Islet of Langerhans (tissue), 1 donor: ENCODE measurements at regions not wholly inside any gene's neighbourhood (a gene's known extent, or its start where the extent isn't known, plus 50 kb on each side); places are given as distances from the start of the nearest gene placed in this dataset.
"Not testable (repeated sequence)": the region's sequence is repeated elsewhere in the genome, so short reads cannot be mapped to it uniquely, and the experiment has no call there.

Experiments
- FAIRE-seq: peaks from one replicate; lab custom pipeline; 2011; peaks lifted over from hg19 to GRCh38; lab: Jason Lieb, UNC

GRCh38 chr4:164326056-164326455 lies 427.9 kb upstream of the SMIM31 start:
- FAIRE-seq, result no peak

DNA sequence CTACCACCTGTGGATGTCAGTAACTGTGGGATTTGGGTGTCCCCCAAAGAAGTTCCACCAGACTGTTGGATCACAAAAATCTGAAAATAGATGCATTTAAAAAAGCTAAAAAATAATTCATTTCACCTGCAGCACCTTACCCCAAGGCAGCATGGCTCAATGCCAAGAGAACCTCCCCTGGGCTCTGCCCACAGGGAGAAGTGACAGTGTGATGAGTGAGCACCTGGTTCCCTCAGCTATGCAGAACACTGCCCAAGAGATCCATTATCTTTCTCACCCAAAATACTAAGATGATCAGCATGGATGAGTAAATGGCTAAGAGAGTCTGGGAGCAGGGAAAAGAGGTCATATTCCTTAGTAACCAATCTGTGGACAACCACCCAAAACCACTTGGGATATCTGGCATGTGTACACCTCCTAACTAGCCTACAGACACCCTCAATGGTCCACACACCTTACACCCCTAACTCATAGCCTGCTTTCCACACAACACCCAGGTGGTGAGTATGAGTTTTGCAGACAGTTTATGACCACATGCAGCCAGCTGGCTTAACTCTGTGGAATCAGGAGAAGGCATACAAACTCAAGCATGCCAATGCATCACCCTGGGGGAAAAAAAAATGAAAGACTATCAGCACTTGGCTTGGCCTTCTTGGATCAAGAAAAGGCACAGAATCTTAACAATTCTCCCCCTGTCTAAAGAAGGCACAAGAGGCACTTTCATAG lies 416.5 kb upstream of the SMIM31 start:
- FAIRE-seq, result no peak

- no peak for FAIRE-seq
Measured at GRCh38 chr4:164343472-164343976, 410.4 kb upstream of the SMIM31 start.

- no peak for FAIRE-seq
Measured at GRCh38 chr4:164345756-164346155, 408.2 kb upstream of the SMIM31 start.

- no peak for FAIRE-seq
Measured at GRCh38 chr4:164350061-164350460, 403.9 kb upstream of the SMIM31 start.

DNA sequence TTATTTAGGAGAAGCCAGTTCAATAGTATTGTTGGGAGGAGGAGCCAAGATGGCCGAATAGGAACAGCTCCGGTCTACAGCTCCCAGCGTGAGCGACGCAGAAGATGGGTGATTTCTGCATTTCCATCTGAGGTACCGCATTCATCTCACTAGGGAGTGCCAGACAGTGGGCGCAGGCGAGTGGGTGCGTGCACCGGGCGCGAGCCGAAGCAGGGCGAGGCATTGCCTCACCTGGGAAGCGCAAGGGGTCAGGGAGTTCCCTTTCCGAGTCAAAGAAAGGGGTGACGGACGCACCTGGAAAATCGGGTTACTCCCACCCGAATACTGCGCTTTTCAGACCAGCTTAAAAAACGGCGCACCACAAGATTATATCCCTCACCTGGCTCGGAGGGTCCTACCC lies 403.2 kb upstream of the SMIM31 start:
- FAIRE-seq, result not testable (repeated sequence)

GRCh38 chr4:164357957-164358356 lies 396.0 kb upstream of the SMIM31 start:
- FAIRE-seq, result no peak

DNA sequence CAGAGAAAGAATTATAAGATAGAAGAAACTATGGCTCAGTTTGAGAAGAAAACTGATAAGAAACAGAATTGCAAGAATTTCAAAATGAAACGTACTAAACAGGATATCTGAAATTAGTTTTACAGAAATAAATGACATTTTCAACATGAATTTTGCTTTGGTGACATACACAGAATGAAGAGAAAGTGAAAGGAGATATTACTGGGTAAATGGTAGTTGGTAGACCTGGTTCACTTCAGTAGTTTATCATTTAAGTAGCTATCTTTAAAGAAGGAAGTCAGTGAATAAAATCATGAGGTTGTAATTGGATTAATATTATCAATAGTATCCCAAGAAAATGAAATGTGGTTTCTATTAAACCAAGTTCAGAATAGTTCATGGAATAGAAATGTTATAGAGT lies 395.5 kb upstream of the SMIM31 start:
- no peak for FAIRE-seq

DNA sequence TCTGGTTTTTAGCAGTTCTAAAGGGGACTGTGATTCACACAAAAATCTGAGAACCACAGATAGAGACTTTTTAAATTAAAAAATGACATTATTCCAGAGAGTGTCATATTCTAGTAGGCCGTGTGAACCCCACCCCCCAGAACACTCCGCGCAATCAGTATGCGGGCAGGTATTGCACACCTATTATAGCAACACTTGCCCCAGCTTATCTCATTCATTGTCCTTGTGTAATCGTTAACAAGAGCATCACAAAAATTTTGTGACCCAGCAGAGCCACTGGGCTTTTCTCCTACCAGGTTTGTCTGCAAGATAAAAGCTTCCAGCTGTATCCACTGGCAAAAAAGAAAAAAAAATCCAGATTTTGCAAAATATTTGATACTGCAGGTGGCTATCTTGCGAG lies 394.1 kb upstream of the SMIM31 start:
- FAIRE-seq, result no peak

- FAIRE-seq, result no peak
Measured at GRCh38 chr4:164368894-164369293, 385.0 kb upstream of the SMIM31 start.

- FAIRE-seq, result no peak
Measured at GRCh38 chr4:164373021-164373420, 380.9 kb upstream of the SMIM31 start.

DNA sequence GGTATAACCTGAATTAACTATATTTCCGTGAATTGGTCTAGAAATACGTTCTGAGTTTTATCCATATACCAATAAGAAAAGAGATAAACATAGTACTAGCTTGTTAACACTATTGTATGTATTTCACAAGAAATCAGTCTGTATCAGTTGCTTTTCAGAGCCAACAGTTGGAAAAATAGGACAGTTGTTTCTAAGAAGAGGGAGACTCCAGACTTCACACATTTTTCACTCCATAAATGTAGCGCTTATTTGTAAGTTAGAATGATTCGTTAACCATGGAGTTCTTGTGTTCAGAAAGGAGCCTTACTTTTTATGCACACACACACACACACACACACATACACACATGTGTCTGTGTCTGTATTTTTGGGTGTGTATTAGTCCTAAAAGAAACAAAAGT lies 376.7 kb upstream of the SMIM31 start:
- no peak for FAIRE-seq

GRCh38 chr4:164378361-164378760 lies 375.6 kb upstream of the SMIM31 start:
- FAIRE-seq, result no peak

DNA sequence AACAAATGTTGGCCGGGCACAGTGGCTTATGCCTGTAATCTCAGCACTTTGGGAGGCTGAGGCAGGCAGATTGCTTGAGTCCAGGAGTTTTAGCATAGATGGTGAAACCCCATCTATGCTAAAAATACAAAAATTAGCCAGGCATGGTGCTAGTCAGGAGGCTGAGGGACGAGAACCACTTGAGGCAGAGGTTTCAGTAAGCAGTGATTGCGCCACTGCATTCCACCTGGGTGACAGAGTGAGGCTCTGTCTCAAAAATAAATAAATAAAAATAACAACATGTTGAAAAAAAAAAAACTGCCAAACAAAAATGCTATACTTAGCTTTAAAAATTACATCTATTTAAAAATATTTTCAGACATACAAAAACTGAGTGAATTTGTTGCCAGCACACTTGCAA lies 374.2 kb upstream of the SMIM31 start:
- FAIRE-seq, result no peak

DNA sequence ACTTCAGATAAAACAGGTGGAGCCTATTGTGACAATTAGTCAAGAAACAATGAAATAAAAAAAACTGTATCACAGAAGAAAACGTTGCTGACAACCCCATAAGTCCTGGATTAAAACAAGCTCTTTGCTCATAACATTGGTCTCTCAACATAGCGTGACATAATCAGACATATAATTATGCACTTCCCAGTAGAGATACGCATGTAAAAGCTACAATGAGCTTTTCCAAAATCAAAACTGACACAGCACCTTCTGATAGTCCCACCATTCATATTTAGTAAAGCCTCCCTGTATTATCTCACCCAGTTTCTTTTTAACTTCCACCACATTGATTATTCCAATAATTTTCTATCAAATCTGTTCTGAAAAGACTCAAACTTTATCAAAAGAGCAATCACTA lies 372.1 kb upstream of the SMIM31 start:
- FAIRE-seq, result no peak

DNA sequence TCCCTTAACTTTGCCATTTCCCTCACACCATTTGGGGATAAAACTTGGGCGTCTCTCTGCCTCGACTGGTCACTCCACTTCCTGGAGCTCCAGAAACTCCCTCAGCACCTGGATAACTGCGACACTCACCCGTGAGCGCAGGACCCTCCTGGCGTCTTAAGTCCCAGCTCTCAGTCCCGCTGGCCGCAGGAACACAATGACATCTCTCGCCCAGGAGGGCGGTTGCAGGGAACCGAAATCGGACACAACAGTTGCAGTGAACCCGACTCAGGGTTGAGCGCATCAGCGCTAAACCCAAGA lies 370.9 kb upstream of the SMIM31 start:
- no peak for FAIRE-seq

DNA sequence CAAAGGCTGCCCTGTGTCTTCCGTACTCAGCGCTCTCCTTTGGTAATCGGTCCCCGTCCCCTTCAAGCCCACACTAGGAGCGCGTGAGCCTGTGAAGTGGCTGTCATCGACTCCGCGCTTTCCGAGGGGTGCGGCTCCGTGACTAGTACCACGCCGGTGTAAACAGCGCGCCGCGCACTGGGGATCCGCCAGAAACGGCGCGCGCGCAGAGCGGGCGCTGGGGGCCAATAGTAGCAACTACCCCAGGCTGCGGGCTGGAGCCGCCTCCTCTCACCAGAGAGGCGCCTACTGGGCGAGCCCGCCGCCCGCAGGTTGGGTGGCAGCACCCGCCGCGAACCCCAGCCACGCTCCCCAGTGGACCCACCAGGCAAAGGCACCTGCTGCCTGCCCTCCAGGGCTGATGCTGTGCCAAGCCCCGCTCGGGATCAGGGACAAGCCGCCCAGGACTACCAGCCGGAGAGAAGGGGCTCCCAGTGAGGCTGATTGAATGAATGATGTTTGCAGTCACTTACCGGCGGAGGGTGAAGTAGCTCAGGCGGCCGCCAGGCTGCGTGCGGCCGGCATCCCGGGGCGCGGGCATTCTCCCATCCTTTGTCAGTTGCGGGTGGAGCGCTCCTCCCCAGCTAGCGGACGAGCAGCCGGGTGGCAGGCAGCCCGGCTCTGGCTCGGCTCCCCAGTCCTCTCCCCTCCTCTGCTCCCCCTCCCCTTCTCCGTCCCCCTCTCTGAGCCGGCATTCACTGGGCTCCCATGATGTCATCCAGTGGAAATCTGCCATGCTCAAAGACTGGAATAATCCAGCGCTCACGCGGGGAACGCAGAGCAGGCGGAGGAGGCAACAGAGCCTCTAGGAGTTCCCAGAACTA lies 370.3 kb upstream of the SMIM31 start:
- FAIRE-seq, result no peak

- no peak for FAIRE-seq
Measured at GRCh38 chr4:164384416-164384815, 369.5 kb upstream of the SMIM31 start.

DNA sequence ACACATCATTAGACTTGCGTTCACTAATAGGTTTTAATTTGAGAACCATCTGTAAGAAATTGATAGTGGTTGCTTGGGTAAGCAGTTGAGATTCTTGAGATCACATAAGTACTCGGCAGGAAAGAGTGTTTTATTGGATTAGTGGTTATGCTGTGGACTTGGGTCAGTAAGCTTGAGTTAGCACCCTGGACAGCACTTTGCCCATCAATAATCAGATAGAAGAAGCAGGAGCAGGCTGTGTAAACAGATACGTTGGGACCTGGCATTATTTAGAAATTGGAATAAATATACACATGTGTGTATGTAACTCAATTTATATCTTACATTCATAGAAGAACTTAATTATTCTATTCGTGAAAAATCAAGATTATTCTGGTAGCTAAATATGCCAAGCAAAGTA lies 357.5 kb upstream of the SMIM31 start:
- no peak for FAIRE-seq

DNA sequence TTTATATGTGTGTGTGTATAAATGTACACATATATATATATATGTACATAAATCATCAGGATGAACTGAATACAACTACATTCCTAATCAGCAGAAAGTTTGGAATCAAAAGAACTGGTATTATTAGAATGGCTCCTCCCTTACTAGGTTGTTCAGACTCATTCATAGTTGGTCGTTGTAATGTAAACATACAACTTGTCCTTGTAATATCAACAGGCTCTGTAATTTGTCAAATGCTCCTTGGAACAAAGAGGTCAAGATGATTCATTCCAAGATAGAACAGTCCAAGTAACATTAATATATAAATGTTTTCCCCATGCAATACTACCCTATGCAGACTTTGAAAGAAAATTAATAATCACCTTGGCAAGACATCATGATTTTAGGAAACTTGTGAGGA lies 351.4 kb upstream of the SMIM31 start:
- no peak for FAIRE-seq

- FAIRE-seq, result no peak
Measured at GRCh38 chr4:164405774-164406173, 348.2 kb upstream of the SMIM31 start.

DNA sequence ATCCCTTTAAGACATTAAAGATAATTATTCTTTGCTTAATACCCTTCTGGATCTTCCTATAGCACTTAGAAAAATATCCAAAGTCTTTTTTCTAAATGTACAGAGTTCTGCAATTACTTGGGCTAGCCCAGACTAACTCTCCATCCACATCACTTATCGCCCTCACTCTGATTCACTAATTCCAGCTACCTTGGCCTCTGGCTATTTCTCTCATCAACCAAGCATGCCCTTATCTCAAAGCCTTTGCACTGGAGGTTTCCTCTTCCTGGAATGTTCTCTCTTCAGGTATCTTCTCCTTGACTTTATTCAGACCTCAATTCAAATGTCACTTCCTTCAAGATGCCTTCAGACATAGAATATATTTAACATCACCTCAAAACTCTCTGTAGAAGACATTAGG lies 345.1 kb upstream of the SMIM31 start:
- FAIRE-seq, result no peak

GRCh38 chr4:164410401-164410800 lies 343.5 kb upstream of the SMIM31 start:
- FAIRE-seq, result no peak

GRCh38 chr4:164412246-164412645 lies 341.7 kb upstream of the SMIM31 start:
- no peak for FAIRE-seq
